ENCODE measurements at regions not wholly inside any gene's neighbourhood (a gene's known extent, or its start where the extent isn't known, plus 50 kb on each side); places are given as distances from the start of the nearest gene placed in this dataset.

- Histone ChIP-seq H3K9me3 (ENCODE audit: low read length) (no peaks in the 10 kb centered on the region), H3K27ac (ENCODE audit: low read depth, low read length, poor library complexity, severe bottlenecking) (no peak overlapping the region), H3K4me2 (ENCODE audit: low read length) (no peak overlapping the region), H2AFZ (ENCODE audit: low read length) (no peak overlapping the region), H4K20me1 (ENCODE audit: insufficient read depth, low read length) (no peaks in the 10 kb centered on the region), H3K36me3 (ENCODE audit: insufficient read depth, low read length) (no peaks in the 10 kb centered on the region), H3K79me2 (ENCODE audit: insufficient read depth, low read depth, low read length) (no peaks in the 10 kb centered on the region), H3K4me3 (ENCODE audit: low read depth, low read length, poor library complexity, severe bottlenecking) (no peak overlapping the region), H3K4me1 (ENCODE audit: insufficient read depth, low read length, poor library complexity, severe bottlenecking) (no peaks in the 10 kb centered on the region), H3K9me2 (ENCODE audit: insufficient read depth, low read length) (no peaks in the 10 kb centered on the region)
- POLR2A ChIA-PET, result interaction anchor here (0.9 kb wide), 1 partner anchor 16 kb away, joined by 3 read pairs; no protein-coding TSS in a partner anchor
- no TSS peak for BruUV-seq (replicated peaks)
- CTCF ChIA-PET (ENCODE audit: unreplicated experiment), result no interaction called here
- intact Hi-C loops (cut with micrococcal nuclease; ENCODE audit: unreplicated experiment), result no loop called here
- DNase-seq (ENCODE audit: low spot score), result no peak
- no peak for TF ChIP-seq EZH2phosphoT487 (IDR thresholded peaks at IDR 0.05; ENCODE audit: borderline replicate concordance, low read depth, low read length)
- no peak for TF ChIP-seq CTCF (conservative IDR thresholded peaks at IDR 0.05; ENCODE audit: low read length)
Measured at GRCh38 chrX:147739196-147739595, 172.5 kb upstream of the FMR1 start.

GRCh38 chrX:147741776-147742175 is 169.9 kb upstream of the FMR1 start:
- Histone ChIP-seq H3K9me3 (ENCODE audit: low read length) (no peaks in the 10 kb centered on the region), H3K27ac (ENCODE audit: low read depth, low read length, poor library complexity, severe bottlenecking) (no peak overlapping the region), H4K20me1 (ENCODE audit: insufficient read depth, low read length) (no peaks in the 10 kb centered on the region), H3K79me2 (ENCODE audit: insufficient read depth, low read depth, low read length) (no peaks in the 10 kb centered on the region), H2AFZ (ENCODE audit: low read length) (no peak overlapping the region), H3K4me1 (ENCODE audit: insufficient read depth, low read length, poor library complexity, severe bottlenecking) (no peaks in the 10 kb centered on the region), H3K36me3 (ENCODE audit: insufficient read depth, low read length) (no peaks in the 10 kb centered on the region), H3K9me2 (ENCODE audit: insufficient read depth, low read length) (no peaks in the 10 kb centered on the region), H3K4me2 (ENCODE audit: low read length) (no peak overlapping the region), H3K4me3 (ENCODE audit: low read depth, low read length, poor library complexity, severe bottlenecking) (no peak overlapping the region)
- no TSS peak for BruUV-seq (replicated peaks)
- intact Hi-C loops (cut with micrococcal nuclease; ENCODE audit: unreplicated experiment), result no loop called here
- CTCF ChIA-PET (ENCODE audit: unreplicated experiment), result no interaction called here
- POLR2A ChIA-PET, result no interaction called here
- no peak for TF ChIP-seq EZH2phosphoT487 (IDR thresholded peaks at IDR 0.05; ENCODE audit: borderline replicate concordance, low read depth, low read length)
- no peak for TF ChIP-seq CTCF (conservative IDR thresholded peaks at IDR 0.05; ENCODE audit: low read length)
- no peak for DNase-seq (ENCODE audit: low spot score)

- no TSS peak for BruUV-seq (replicated peaks)
- Histone ChIP-seq H3K9me2 (ENCODE audit: insufficient read depth, low read length) (no peaks in the 10 kb centered on the region), H3K4me3 (ENCODE audit: low read depth, low read length, poor library complexity, severe bottlenecking) (no peak overlapping the region), H4K20me1 (ENCODE audit: insufficient read depth, low read length) (no peaks in the 10 kb centered on the region), H3K4me1 (ENCODE audit: insufficient read depth, low read length, poor library complexity, severe bottlenecking) (no peaks in the 10 kb centered on the region), H3K36me3 (ENCODE audit: insufficient read depth, low read length) (no peaks in the 10 kb centered on the region), H3K27ac (ENCODE audit: low read depth, low read length, poor library complexity, severe bottlenecking) (no peak overlapping the region), H3K79me2 (ENCODE audit: insufficient read depth, low read depth, low read length) (no peaks in the 10 kb centered on the region), H2AFZ (ENCODE audit: low read length) (no peak overlapping the region), H3K4me2 (ENCODE audit: low read length) (no peak overlapping the region), H3K9me3 (ENCODE audit: low read length) (no peaks in the 10 kb centered on the region)
- intact Hi-C loops (cut with micrococcal nuclease; ENCODE audit: unreplicated experiment), result no loop called here
- TF ChIP-seq CTCF (conservative IDR thresholded peaks at IDR 0.05; ENCODE audit: low read length), result no peak
- TF ChIP-seq EZH2phosphoT487 (IDR thresholded peaks at IDR 0.05; ENCODE audit: borderline replicate concordance, low read depth, low read length), result no peak
- POLR2A ChIA-PET, result no interaction called here
- CTCF ChIA-PET (ENCODE audit: unreplicated experiment), result no interaction called here
- no peak for DNase-seq (ENCODE audit: low spot score)
Measured at GRCh38 chrX:147749308-147749707, 162.4 kb upstream of the FMR1 start.
